Mesenchymal stem cell (in vitro differentiated cells and primary cell): ENCODE measurements at regions not wholly inside any gene's neighbourhood (a gene's known extent, or its start where the extent isn't known, plus 50 kb on each side); places are given as distances from the start of the nearest gene placed in this dataset.
A peak's percentile ranks its signal among the peaks of the same experiment; 100 is the strongest.
"Not testable (repeated sequence)": the region's sequence is repeated elsewhere in the genome, so short reads cannot be mapped to it uniquely, and the experiment has no call there.

Experiments
- DNase-seq: peaks from one replicate; pipeline ENCODE4 v3.0.0-alpha.2; 2013
- H2AFZ ChIP-seq: one replicate; pipeline ENCODE4 v1.6.1; 2013; ENCODE audit warnings: low read depth, mild to moderate bottlenecking, control low read depth, inconsistent platforms, low read length, moderate library complexity
- H2AK5ac ChIP-seq: 2 replicates; pipeline ENCODE4 v1.6.1; 2013; ENCODE audit warnings: low read length, moderate library complexity, mild to moderate bottlenecking, inconsistent platforms; ENCODE audit not compliant: severe bottlenecking
- H2BK120ac ChIP-seq: one replicate; pipeline ENCODE4 v1.6.1; 2013; ENCODE audit warnings: low read depth, mild to moderate bottlenecking, inconsistent platforms, low read length, moderate library complexity
- H2BK12ac ChIP-seq, 2 experiments: one replicate each; pipeline ENCODE4 v1.6.1; 2013; ENCODE audit warnings: inconsistent platforms in 2 of 2, low read length in 2 of 2, mild to moderate bottlenecking in 2 of 2, moderate library complexity in 2 of 2, control low read depth in 1 of 2
- H2BK15ac ChIP-seq: one replicate; pipeline ENCODE4 v1.6.1; 2013; ENCODE audit warnings: mild to moderate bottlenecking, low read depth, inconsistent platforms; ENCODE audit not compliant: poor library complexity, severe bottlenecking
- H2BK5ac ChIP-seq: 2 replicates; pipeline ENCODE4 v1.6.1; 2013; ENCODE audit warnings: low read depth, mild to moderate bottlenecking, low read length, control low read depth, inconsistent platforms; ENCODE audit not compliant: poor library complexity, severe bottlenecking
- H3K14ac ChIP-seq, 2 experiments: one replicate each; pipeline ENCODE4 v1.6.1; 2013; ENCODE audit warnings: inconsistent platforms in 2 of 2, low read length in 2 of 2, control low read depth in 1 of 2, mild to moderate bottlenecking in 1 of 2, moderate library complexity in 1 of 2
- H3K18ac ChIP-seq, 2 experiments: one replicate each; pipeline ENCODE4 v1.6.1; 2013; ENCODE audit warnings: inconsistent platforms in 2 of 2, low read length in 2 of 2, control low read depth in 1 of 2, low read depth in 1 of 2, mild to moderate bottlenecking in 1 of 2
- H3K23ac ChIP-seq, 2 experiments: one replicate each; pipeline ENCODE4 v1.6.1; 2013; ENCODE audit warnings: inconsistent platforms in 2 of 2, low read length in 2 of 2, mild to moderate bottlenecking in 2 of 2, moderate library complexity in 2 of 2, control low read depth in 1 of 2
- H3K27ac ChIP-seq: 2 replicates; pipeline ENCODE4 v1.5.1; 2013; ENCODE audit warnings: mild to moderate bottlenecking, moderate library complexity, low read length, control low read depth, inconsistent platforms; ENCODE audit not compliant: poor library complexity, severe bottlenecking
- H3K27me3 ChIP-seq, 2 experiments: 2 replicates each; pipeline versions ENCODE4 v1.6.1 to v1.7.0; 2013; ENCODE audit warnings: low read length in 2 of 2, mild to moderate bottlenecking in 2 of 2, moderate library complexity in 2 of 2, control low read depth in 1 of 2, inconsistent platforms in 1 of 2; ENCODE audit not compliant: control insufficient read depth in 1 of 2, insufficient read depth in 1 of 2
- H3K36me3 ChIP-seq, 2 experiments: 2 replicates each; pipeline versions ENCODE4 v1.6.1 to v1.7.0; 2013; ENCODE audit warnings: low read length in 2 of 2, control low read depth in 1 of 2, inconsistent platforms in 1 of 2, low read depth in 1 of 2, mild to moderate bottlenecking in 1 of 2; ENCODE audit not compliant: insufficient read depth in 2 of 2, control insufficient read depth in 1 of 2
- H3K4ac ChIP-seq, 2 experiments: one replicate each; pipeline ENCODE4 v1.6.1; 2013; ENCODE audit warnings: inconsistent platforms in 2 of 2, low read length in 2 of 2, mild to moderate bottlenecking in 2 of 2, moderate library complexity in 2 of 2, control low read depth in 1 of 2, low read depth in 1 of 2
- H3K4me1 ChIP-seq: 2 replicates; pipeline ENCODE4 v1.6.1; 2013; ENCODE audit warnings: low read depth, low read length, control low read depth; ENCODE audit not compliant: control insufficient read depth, insufficient read depth
- H3K4me2 ChIP-seq: 2 replicates; pipeline ENCODE4 v1.6.1; 2013; ENCODE audit warnings: low read length, mild to moderate bottlenecking, inconsistent platforms; ENCODE audit not compliant: poor library complexity, severe bottlenecking
- H3K4me3 ChIP-seq, 2 experiments: 2 replicates each; pipeline versions ENCODE4 v1.5.1 to v1.7.0; 2013; ENCODE audit warnings: low read length in 2 of 2, mild to moderate bottlenecking in 2 of 2, control low read depth in 1 of 2, low read depth in 1 of 2; ENCODE audit not compliant: insufficient read depth in 1 of 2
- H3K79me1 ChIP-seq: replicated peaks from 2 replicates; pipeline ENCODE4 v1.6.1; 2013; ENCODE audit warnings: mild to moderate bottlenecking, control low read depth, low read length, inconsistent platforms; ENCODE audit not compliant: poor library complexity, severe bottlenecking
- H3K9ac ChIP-seq: 2 replicates; pipeline ENCODE4 v1.7.0; 2013; ENCODE audit warnings: mild to moderate bottlenecking, low read length, moderate library complexity
- H3K9me3 ChIP-seq: 2 replicates; pipeline ENCODE4 v1.7.0; 2013; ENCODE audit warnings: mild to moderate bottlenecking, low read length; ENCODE audit not compliant: control insufficient read depth
- H4K8ac ChIP-seq: one replicate; pipeline ENCODE4 v1.6.1; 2013; ENCODE audit warnings: inconsistent platforms, mild to moderate bottlenecking, low read length, moderate library complexity
- H4K91ac ChIP-seq: one replicate; pipeline ENCODE4 v1.6.1; 2013; ENCODE audit warnings: mild to moderate bottlenecking, low read length, inconsistent platforms
- WGBS: methylation state at CpG from one replicate; pipeline ENCODE4 v1.1.7; 2013; ENCODE audit warnings: mixed read lengths; 5-methylcytosine and 5-hydroxymethylcytosine counted together

- not testable (repeated sequence) for H2BK12ac ChIP-seq
Measured at GRCh38 chr10:30159614-30160013, 100.2 kb upstream of the JCAD start.

GRCh38 chr10:30158325-30158960, 99.1 kb upstream of the JCAD start:
- no peak overlapping the region for H2BK15ac ChIP-seq
- no peak overlapping the region for H2BK12ac ChIP-seq
- no peak overlapping the region for H2AFZ ChIP-seq
- 86% methylated on average over 1 of the region's 2 CpGs for WGBS
- no peak overlapping the region for H4K91ac ChIP-seq
- no peak overlapping the region for H2AK5ac ChIP-seq
- no peaks in the 10 kb centered on the region for H3K36me3 ChIP-seq
- H3K4me3 ChIP-seq: no peak overlapping the region
- H3K14ac ChIP-seq: no peak overlapping the region
- H2BK120ac ChIP-seq: no peak overlapping the region
- no peaks in the 10 kb centered on the region for H3K4me1 ChIP-seq
- no peak overlapping the region for H3K4ac ChIP-seq
- H3K4me2 ChIP-seq: no peak overlapping the region
- no peak overlapping the region for H4K8ac ChIP-seq
- H3K79me1 ChIP-seq: no peaks in the 10 kb centered on the region
- peaks cover 3% of the 10 kb centered on the region for H3K9me3 ChIP-seq
- H3K9ac ChIP-seq: no peak overlapping the region
- peak; percentile 25 for DNase-seq
- H2BK5ac ChIP-seq: no peak overlapping the region
- no peak overlapping the region for H3K18ac ChIP-seq
- no peaks in the 10 kb centered on the region for H3K27me3 ChIP-seq
- no peak overlapping the region for H3K23ac ChIP-seq
- no peak overlapping the region for H3K27ac ChIP-seq

More at GRCh38 chr10:30159614-30160013, 100.2 kb upstream of the JCAD start:
- not testable (repeated sequence) for H3K4me3 ChIP-seq, H3K27ac ChIP-seq, H4K91ac ChIP-seq, H3K9me3 ChIP-seq, H2BK120ac ChIP-seq, H2AK5ac ChIP-seq, H3K23ac ChIP-seq, H3K14ac ChIP-seq, H3K18ac ChIP-seq, H3K4ac ChIP-seq, H2AFZ ChIP-seq, H3K9ac ChIP-seq, DNase-seq, H3K4me2 ChIP-seq, H3K79me1 ChIP-seq, H3K36me3 ChIP-seq, H4K8ac ChIP-seq, H2BK5ac ChIP-seq, H3K27me3 ChIP-seq, H2BK15ac ChIP-seq, H3K4me1 ChIP-seq
- WGBS: 88% methylated on average over 1 of the region's 2 CpGs

GRCh38 chr10:30155401-30155800, 96.0 kb upstream of the JCAD start:
- H3K27ac ChIP-seq: no peak overlapping the region
- H4K8ac ChIP-seq: no peak overlapping the region
- H3K4me1 ChIP-seq: peaks cover 7% of the 10 kb centered on the region
- peaks cover 3% of the 10 kb centered on the region for H3K9me3 ChIP-seq
- H4K91ac ChIP-seq: no peak overlapping the region
- H2BK15ac ChIP-seq: no peak overlapping the region
- no peaks in the 10 kb centered on the region for H3K27me3 ChIP-seq
- WGBS: 61% methylated on average over 4 of the region's 4 CpGs
- no peak overlapping the region for H2AK5ac ChIP-seq
- no peak overlapping the region for H2BK120ac ChIP-seq
- no peak overlapping the region for H3K18ac ChIP-seq
- H3K79me1 ChIP-seq: no peaks in the 10 kb centered on the region
- no peak overlapping the region for H3K9ac ChIP-seq
- no peak overlapping the region for H2BK12ac ChIP-seq
- no peak overlapping the region for H3K23ac ChIP-seq
- no peak overlapping the region for H3K4ac ChIP-seq
- no peak overlapping the region for H2AFZ ChIP-seq
- DNase-seq: no peak
- H3K4me2 ChIP-seq: no peak overlapping the region
- no peak overlapping the region for H2BK5ac ChIP-seq
- H3K14ac ChIP-seq: no peak overlapping the region
- H3K4me3 ChIP-seq: no peak overlapping the region
- H3K36me3 ChIP-seq: no peaks in the 10 kb centered on the region

GRCh38 chr10:30154561-30154960, 95.2 kb upstream of the JCAD start:
- no peaks in the 10 kb centered on the region for H3K27me3 ChIP-seq
- H3K4me3 ChIP-seq: no peak overlapping the region
- no peak overlapping the region for H3K9ac ChIP-seq
- H3K23ac ChIP-seq: no peak overlapping the region
- no peak for DNase-seq
- H2BK5ac ChIP-seq: no peak overlapping the region
- H3K14ac ChIP-seq: no peak overlapping the region
- H3K9me3 ChIP-seq: peaks cover under 1% of the 10 kb centered on the region
- WGBS: no CpG with 5 or more reads among the region's 1 CpG
- no peak overlapping the region for H4K91ac ChIP-seq
- no peak overlapping the region for H3K18ac ChIP-seq
- peaks cover 7% of the 10 kb centered on the region for H3K4me1 ChIP-seq
- no peak overlapping the region for H3K27ac ChIP-seq
- no peak overlapping the region for H4K8ac ChIP-seq
- H2AFZ ChIP-seq: no peak overlapping the region
- H3K79me1 ChIP-seq: no peaks in the 10 kb centered on the region
- H3K4ac ChIP-seq: no peak overlapping the region
- no peak overlapping the region for H2AK5ac ChIP-seq
- H2BK12ac ChIP-seq: no peak overlapping the region
- no peak overlapping the region for H2BK120ac ChIP-seq
- H3K36me3 ChIP-seq: no peaks in the 10 kb centered on the region
- no peak overlapping the region for H2BK15ac ChIP-seq
- H3K4me2 ChIP-seq: no peak overlapping the region
